Neural cell (in vitro differentiated cells): ENCODE measurements at regions not wholly inside any gene's neighbourhood (a gene's known extent, or its start where the extent isn't known, plus 50 kb on each side); places are given as distances from the start of the nearest gene placed in this dataset.

Experiments used
- H2AFZ ChIP-seq: fragments of 200-600, 300-800 bp; sonication (generic), shearing (Covaris generic); 2 replicates; pipeline ENCODE4 v1.6.0; 2014; ENCODE audit warnings: low read depth, mild to moderate bottlenecking, antibody characterized with exemption, low read length, moderate library complexity
- H3F3A ChIP-seq: fragments of 200-600 bp; shearing (Covaris generic); 2 replicates; pipeline ENCODE4 v1.6.1; 2016; ENCODE audit warnings: mild to moderate bottlenecking, moderate library complexity, mixed read lengths, antibody characterized with exemption, low read length; ENCODE audit not compliant: insufficient read depth, poor library complexity, severe bottlenecking
- H3K27ac ChIP-seq: fragments of 200-600, 300-800 bp; sonication (generic), shearing (Covaris generic); 2 replicates; pipeline ENCODE4 v1.5.1; 2014; ENCODE audit warnings: mild to moderate bottlenecking, low read length, moderate library complexity
- H3K27me3 ChIP-seq: fragments of 300-800, 200-600 bp; sonication (generic), shearing (Covaris generic); 2 replicates; pipeline ENCODE4 v1.6.0; 2014; ENCODE audit warnings: mild to moderate bottlenecking, low read depth, low read length, moderate library complexity; ENCODE audit not compliant: insufficient read depth
- H3K36me3 ChIP-seq: fragments of 300-800, 200-600 bp; sonication (generic), shearing (Covaris generic); 2 replicates; pipeline ENCODE4 v1.5.1; 2014; ENCODE audit warnings: mild to moderate bottlenecking, antibody characterized with exemption, low read length, moderate library complexity; ENCODE audit not compliant: insufficient read depth
- H3K4me2 ChIP-seq: fragments of 300-800, 200-600 bp; sonication (generic), shearing (Covaris generic); 2 replicates; pipeline ENCODE4 v1.6.0; 2014; ENCODE audit warnings: mild to moderate bottlenecking, low read length
- H3K4me3 ChIP-seq: fragments of 300-800, 200-600 bp; sonication (generic), shearing (Covaris generic); 2 replicates; pipeline ENCODE4 v1.5.1; 2014; ENCODE audit warnings: mild to moderate bottlenecking, low read length, moderate library complexity
- H3K79me2 ChIP-seq: fragments of 200-600 bp; shearing (Covaris generic); replicated peaks from 2 replicates; pipeline ENCODE4 v1.6.0; 2014; ENCODE audit warnings: mild to moderate bottlenecking, low read length, moderate library complexity; ENCODE audit not compliant: insufficient read depth
- H3K9ac ChIP-seq: fragments of 300-800, 200-600 bp; sonication (generic), shearing (Covaris generic); 2 replicates; pipeline ENCODE4 v1.6.1; 2016; ENCODE audit warnings: mild to moderate bottlenecking, low read length, mixed read lengths
- H3K9me2 ChIP-seq: fragments of 200-600 bp; shearing (Covaris generic); 2 replicates; pipeline ENCODE4 v1.6.1; 2016; ENCODE audit warnings: mild to moderate bottlenecking, low read length, mixed read lengths; ENCODE audit not compliant: insufficient read depth
- H3K9me3 ChIP-seq: fragments of 200-600, 300-800 bp; sonication (generic), shearing (Covaris generic); 2 replicates; pipeline ENCODE4 v1.6.1; 2016; ENCODE audit warnings: mild to moderate bottlenecking, mixed run types, low read length, moderate library complexity, mixed read lengths
- H4K20me1 ChIP-seq: fragments of 200-600 bp; shearing (Covaris generic); 2 replicates; pipeline ENCODE4 v1.6.1; 2016; ENCODE audit warnings: mild to moderate bottlenecking, mixed run types; ENCODE audit not compliant: insufficient read depth
- CTCF ChIP-seq: fragments of 450-650 bp; IDR thresholded peaks from 2 replicates; pipeline ENCODE4 v1.5.1; 2014; ENCODE audit warnings: antibody characterized with exemption, mild to moderate bottlenecking, moderate library complexity; ENCODE audit not compliant: poor library complexity, severe bottlenecking
- EP300 ChIP-seq: fragments of 450-650 bp; conservative IDR thresholded peaks from 2 replicates; pipeline ENCODE4 v1.6.1; 2014; ENCODE audit warnings: antibody characterized with exemption, mild to moderate bottlenecking, moderate library complexity; ENCODE audit not compliant: poor library complexity, severe bottlenecking
- EZH2 ChIP-seq: fragments of 200-600, 300-800 bp; shearing (Covaris generic), sonication (generic); IDR thresholded peaks from 2 replicates; pipeline ENCODE4 v1.6.1; 2014; ENCODE audit warnings: antibody characterized with exemption, low read length, borderline replicate concordance, mild to moderate bottlenecking; ENCODE audit not compliant: insufficient read depth, poor library complexity, severe bottlenecking
- MXI1 ChIP-seq: fragments of 450-650 bp; conservative IDR thresholded peaks from 2 replicates; pipeline ENCODE4 v1.6.1; 2014; ENCODE audit warnings: antibody characterized with exemption, mild to moderate bottlenecking; ENCODE audit not compliant: poor library complexity, severe bottlenecking
- POLR2AphosphoS5 ChIP-seq: IDR thresholded peaks from 2 replicates; pipeline ENCODE4 v1.6.1; 2012
- RAD21 ChIP-seq: fragments of 450-650 bp; conservative IDR thresholded peaks from 2 replicates; pipeline ENCODE4 v1.6.1; 2014; ENCODE audit warnings: antibody characterized with exemption, mild to moderate bottlenecking, moderate library complexity
- REST ChIP-seq: IDR thresholded peaks from 2 replicates; pipeline ENCODE4 v1.6.1; 2012; ENCODE audit warnings: borderline replicate concordance
- SMC3 ChIP-seq: fragments of 450-650 bp; conservative IDR thresholded peaks from 2 replicates; pipeline ENCODE4 v1.6.1; 2014; ENCODE audit warnings: antibody characterized with exemption, mild to moderate bottlenecking, moderate library complexity; ENCODE audit not compliant: poor library complexity
- TAF1 ChIP-seq: IDR thresholded peaks from 2 replicates; pipeline ENCODE4 v1.6.1; 2012; ENCODE audit warnings: low read depth

- Histone ChIP-seq H3K9ac (no peak overlapping the region), H3K79me2 (no peaks in the 10 kb centered on the region), H3K27ac (no peak overlapping the region), H3F3A (no peaks in the 10 kb centered on the region), H3K4me2 (no peak overlapping the region), H3K4me3 (no peak overlapping the region), H3K27me3 (no peaks in the 10 kb centered on the region), H4K20me1 (no peaks in the 10 kb centered on the region), H3K36me3 (no peaks in the 10 kb centered on the region), H3K9me3 (no peaks in the 10 kb centered on the region), H3K9me2 (no peaks in the 10 kb centered on the region), H2AFZ (no peak overlapping the region)
- no peak for TF ChIP-seq REST
- TF ChIP-seq MXI1: no peak
- TF ChIP-seq POLR2AphosphoS5: no peak
- no peak for TF ChIP-seq TAF1
- no peak for TF ChIP-seq EZH2
- TF ChIP-seq CTCF: no peak
- no peak for TF ChIP-seq EP300
- TF ChIP-seq RAD21: no peak
- TF ChIP-seq SMC3: no peak
Measured at GRCh38 chr2:3110994-3111666, 266.5 kb downstream of the EIPR1 start.

GRCh38 chr2:3110555-3110954 lies 267.1 kb downstream of the EIPR1 start:
- Histone ChIP-seq H3K9ac (no peak overlapping the region), H4K20me1 (no peaks in the 10 kb centered on the region), H3K27me3 (no peaks in the 10 kb centered on the region), H3K4me2 (no peak overlapping the region), H3K36me3 (no peaks in the 10 kb centered on the region), H3K4me3 (no peak overlapping the region), H3F3A (no peaks in the 10 kb centered on the region), H3K79me2 (no peaks in the 10 kb centered on the region), H3K27ac (no peak overlapping the region), H2AFZ (no peak overlapping the region), H3K9me3 (no peaks in the 10 kb centered on the region), H3K9me2 (no peaks in the 10 kb centered on the region)
- no peak for TF ChIP-seq SMC3
- no peak for TF ChIP-seq EZH2
- TF ChIP-seq MXI1: no peak
- no peak for TF ChIP-seq POLR2AphosphoS5
- no peak for TF ChIP-seq RAD21
- no peak for TF ChIP-seq EP300
